ENCODE measurements at regions not wholly inside any gene's neighbourhood (a gene's known extent, or its start where the extent isn't known, plus 50 kb on each side); places are given as distances from the start of the nearest gene placed in this dataset.
"Not testable (repeated sequence)": the region's sequence is repeated elsewhere in the genome, so short reads cannot be mapped to it uniquely, and the experiment has no call there.

GRCh38 chr10:6786579-6787031 lies 206.5 kb upstream of the PRKCQ start:
- ATAC-seq (no peak), DNase-seq (ENCODE audit: low spot score) (no peak)
- no peaks in the 10 kb centered on the region for H3K9me2 ChIP-seq (ENCODE audit: insufficient read depth)
- no peak overlapping the region for H3K4me3 Mint-ChIP-seq
- no peaks in the 10 kb centered on the region for H3K36me3 ChIP-seq (ENCODE audit: insufficient read depth)
- no peaks in the 10 kb centered on the region for H3K36me3 Mint-ChIP-seq (ENCODE audit: low read depth)
- H3K27me3 ChIP-seq (ENCODE audit: insufficient read depth): no peaks in the 10 kb centered on the region
- peaks cover 50% of the 10 kb centered on the region for H3K4me1 ChIP-seq (ENCODE audit: insufficient read depth)
- no peak overlapping the region for H3K4me3 ChIP-seq
- H3K27me3 Mint-ChIP-seq (ENCODE audit: insufficient read depth, low read depth, poor library complexity): peaks cover 2% of the 10 kb centered on the region
- H2AFZ ChIP-seq: 0 out of 2 replicates have a peak overlapping the region, but pooled peaks have one; percentile 0
- H3K9me3 Mint-ChIP-seq: no peaks in the 10 kb centered on the region
- no peaks in the 10 kb centered on the region for H3K79me2 ChIP-seq (replicated peaks; ENCODE audit: insufficient read depth)
- TF ChIP-seq NANOG (IDR thresholded peaks at IDR 0.05; ENCODE audit: borderline replicate concordance) (no peak), CTCF (conservative IDR thresholded peaks at IDR 0.05; ENCODE audit: low read depth in 2 of 2) (peak in 1 of 2 experiments; percentile 20; a peak in 2 of 4 replicates)
- H3K27ac Mint-ChIP-seq: no peak overlapping the region
- H3K4me1 Mint-ChIP-seq: peaks cover 23% of the 10 kb centered on the region
- peaks cover 13% of the 10 kb centered on the region; the same call in 1 of the 2 replicates for H3F3A ChIP-seq (replicated peaks; ENCODE audit: low read depth)
- peak overlapping the region; percentile 56 for H3K27ac ChIP-seq (ENCODE audit: low read depth)
- 0 out of 2 replicates have a peak overlapping the region, but pooled peaks have one; percentile 21 for H3K4me2 ChIP-seq
- no peaks in the 10 kb centered on the region for H4K20me1 ChIP-seq (replicated peaks; ENCODE audit: insufficient read depth)

GRCh38 chr10:6784429-6784828 lies 204.4 kb upstream of the PRKCQ start:
- peaks cover 10% of the 10 kb centered on the region; the same call in 2 of the 3 replicates for H3K4me1 Mint-ChIP-seq
- not testable (repeated sequence) for H3K4me2 ChIP-seq; H4K20me1 ChIP-seq (replicated peaks; ENCODE audit: insufficient read depth); H3K36me3 ChIP-seq (ENCODE audit: insufficient read depth); H3K4me3 Mint-ChIP-seq; H3K9me3 Mint-ChIP-seq; H3K9me2 ChIP-seq (ENCODE audit: insufficient read depth); H3K27ac ChIP-seq (ENCODE audit: low read depth); ATAC-seq; H2AFZ ChIP-seq; H3K27me3 Mint-ChIP-seq (ENCODE audit: insufficient read depth, low read depth, poor library complexity); DNase-seq (ENCODE audit: low spot score); H3K27ac Mint-ChIP-seq; H3K27me3 ChIP-seq (ENCODE audit: insufficient read depth); H3K4me3 ChIP-seq; H3K79me2 ChIP-seq (replicated peaks; ENCODE audit: insufficient read depth); H3K36me3 Mint-ChIP-seq (ENCODE audit: low read depth)
- Histone ChIP-seq H3K4me1 (ENCODE audit: insufficient read depth) (peaks cover 34% of the 10 kb centered on the region), H3F3A (replicated peaks; ENCODE audit: low read depth) (peaks cover 13% of the 10 kb centered on the region; the same call in 1 of the 2 replicates)

GRCh38 chr10:6783471-6783870 lies 203.4 kb upstream of the PRKCQ start:
- H3K4me1 ChIP-seq (ENCODE audit: insufficient read depth): peaks cover 34% of the 10 kb centered on the region
- no peaks in the 10 kb centered on the region for H3K27me3 ChIP-seq (ENCODE audit: insufficient read depth)
- no peaks in the 10 kb centered on the region for H3K36me3 ChIP-seq (ENCODE audit: insufficient read depth)
- H2AFZ ChIP-seq: peak overlapping the region; percentile 40; the same call in 1 of the 2 replicates
- H3F3A ChIP-seq (replicated peaks; ENCODE audit: low read depth): peaks cover 11% of the 10 kb centered on the region; the same call in 1 of the 2 replicates
- Mint-ChIP-seq H3K27ac (no peak overlapping the region), H3K27me3 (ENCODE audit: insufficient read depth, low read depth, poor library complexity) (no peaks in the 10 kb centered on the region), H3K9me3 (no peaks in the 10 kb centered on the region), H3K4me1 (peaks cover 9% of the 10 kb centered on the region; the same call in 2 of the 3 replicates), H3K36me3 (ENCODE audit: low read depth) (no peaks in the 10 kb centered on the region), H3K4me3 (no peak overlapping the region)
- no peaks in the 10 kb centered on the region for H3K79me2 ChIP-seq (replicated peaks; ENCODE audit: insufficient read depth)
- H3K4me2 ChIP-seq: no peak overlapping the region
- DNase-seq (ENCODE audit: low spot score) (no peak), ATAC-seq (no peak)
- no peak overlapping the region for H3K4me3 ChIP-seq
- no peaks in the 10 kb centered on the region for H3K9me2 ChIP-seq (ENCODE audit: insufficient read depth)
- H4K20me1 ChIP-seq (replicated peaks; ENCODE audit: insufficient read depth): no peaks in the 10 kb centered on the region
- H3K27ac ChIP-seq (ENCODE audit: low read depth): no peak overlapping the region
- TF ChIP-seq NANOG (IDR thresholded peaks at IDR 0.05; ENCODE audit: borderline replicate concordance) (no peak), ZNF114 (CRISPR knock-in tag; IDR thresholded peaks at IDR 0.05) (no peak), JUNB (IDR thresholded peaks at IDR 0.05; ENCODE audit: unreplicated experiment) (no peak), EZH2phosphoT487 (IDR thresholded peaks at IDR 0.05; ENCODE audit: unreplicated experiment) (no peak), ZNF462 (CRISPR knock-in tag; IDR thresholded peaks at IDR 0.05) (no peak), ETS1 (IDR thresholded peaks at IDR 0.05) (no peak), CREB1 (CRISPR knock-in tag; IDR thresholded peaks at IDR 0.05; ENCODE audit: low read depth) (no peak)
